Right kidney (tissue), 1 donor: ENCODE measurements at regions not wholly inside any gene's neighbourhood (a gene's known extent, or its start where the extent isn't known, plus 50 kb on each side); places are given as distances from the start of the nearest gene placed in this dataset.
"Not testable (repeated sequence)": the region's sequence is repeated elsewhere in the genome, so short reads cannot be mapped to it uniquely, and the experiment has no call there.

Experiments
- DNase-seq: peaks from one replicate; pipeline ENCODE4 v3.0.0-alpha.2; 2016

DNA sequence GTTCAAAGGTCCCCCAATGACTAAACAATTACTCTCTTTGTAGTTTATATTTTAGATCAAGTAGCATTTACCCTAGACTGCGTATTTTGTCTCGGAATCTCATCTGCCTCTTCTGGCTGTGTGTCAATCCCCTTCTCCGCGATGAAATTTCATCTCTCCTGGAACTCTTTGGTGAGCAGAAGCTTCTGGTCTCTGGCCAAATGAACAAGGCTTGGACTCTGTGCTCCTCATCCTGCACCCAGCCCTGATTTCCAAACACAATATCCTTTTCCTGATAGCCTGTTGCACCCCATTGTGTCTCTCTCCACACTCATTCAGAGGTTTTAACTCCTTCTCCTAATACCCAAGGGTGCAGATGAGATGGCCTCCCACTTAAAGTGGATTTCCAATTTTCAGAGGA is 609.4 kb upstream of the CDH5 start:
- DNase-seq, result no peak

DNA sequence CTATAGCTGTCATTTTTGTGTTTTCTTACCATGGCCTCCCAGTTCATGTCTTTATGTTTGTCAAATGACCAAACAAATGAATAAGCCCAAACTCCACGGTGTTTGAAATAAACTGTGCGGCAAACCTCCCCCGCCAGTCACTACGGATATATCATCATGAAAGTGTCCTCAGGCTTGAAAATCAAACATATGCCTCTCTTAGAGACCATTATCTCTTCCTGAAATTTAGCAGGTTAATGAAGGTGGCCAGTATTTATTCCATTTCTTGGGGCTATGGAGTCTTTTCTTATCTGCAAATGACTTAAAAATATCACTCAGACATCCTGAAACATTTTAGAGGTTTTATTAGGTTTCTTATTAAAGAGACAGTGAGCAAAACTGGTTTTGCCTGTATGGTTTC is 610.3 kb upstream of the CDH5 start:
- DNase-seq, result no peak

DNA sequence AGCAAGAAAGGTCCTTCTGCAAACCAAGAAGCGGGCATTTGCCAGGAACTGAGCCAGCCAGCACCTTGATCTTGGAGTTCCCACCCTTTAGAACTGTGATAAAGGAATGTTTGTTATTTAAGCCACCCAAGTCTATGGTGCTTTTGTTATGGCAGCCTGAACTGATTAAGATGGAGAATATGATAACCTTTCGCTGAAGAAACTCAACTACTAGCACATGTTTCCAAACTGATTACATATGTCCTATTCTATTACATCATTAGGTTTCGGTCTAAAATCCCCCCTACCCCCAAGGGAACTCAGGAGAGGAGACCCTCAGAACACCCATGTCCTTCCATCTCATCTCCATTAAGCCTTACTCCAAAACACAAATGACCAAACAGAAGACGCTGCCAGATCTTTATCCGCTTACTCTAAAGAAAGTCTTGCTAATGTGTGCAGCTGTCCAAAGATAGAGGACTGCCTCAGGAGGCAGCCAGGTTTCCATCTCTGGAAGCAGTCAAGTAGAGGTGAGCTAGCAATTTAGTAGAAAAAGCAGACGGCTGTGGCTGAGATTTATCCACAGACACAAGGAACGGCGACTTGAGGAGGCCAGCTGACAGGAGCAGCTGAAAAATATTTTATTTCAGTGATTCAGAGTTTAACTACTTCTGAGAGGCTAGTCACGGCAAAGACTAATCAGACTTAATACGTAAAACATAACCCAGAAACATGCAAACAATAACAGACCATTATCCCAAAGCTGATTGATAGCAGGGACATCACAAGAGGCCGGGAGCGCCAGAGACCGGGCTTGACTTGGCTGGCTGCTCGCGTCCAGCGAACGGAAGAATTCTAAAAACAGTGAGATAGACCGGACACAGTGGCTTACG is 611.4 kb upstream of the CDH5 start:
- no peak for DNase-seq

DNA sequence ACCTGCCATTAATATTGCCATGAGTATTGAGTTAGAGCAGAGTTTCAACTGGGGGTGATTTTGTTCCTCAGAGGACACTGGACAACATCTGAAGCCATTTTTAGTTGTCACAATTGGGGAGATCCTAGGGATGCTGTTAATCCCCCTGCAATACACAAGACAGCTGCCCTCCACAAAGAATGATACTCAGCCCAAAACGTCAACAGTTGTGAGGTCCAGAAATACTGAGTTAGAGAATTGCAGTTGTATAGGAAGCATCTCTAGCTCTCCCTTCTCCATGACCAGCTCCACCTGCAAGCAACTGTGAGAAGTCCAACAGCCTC is 614.0 kb upstream of the CDH5 start:
- DNase-seq, result no peak

DNA sequence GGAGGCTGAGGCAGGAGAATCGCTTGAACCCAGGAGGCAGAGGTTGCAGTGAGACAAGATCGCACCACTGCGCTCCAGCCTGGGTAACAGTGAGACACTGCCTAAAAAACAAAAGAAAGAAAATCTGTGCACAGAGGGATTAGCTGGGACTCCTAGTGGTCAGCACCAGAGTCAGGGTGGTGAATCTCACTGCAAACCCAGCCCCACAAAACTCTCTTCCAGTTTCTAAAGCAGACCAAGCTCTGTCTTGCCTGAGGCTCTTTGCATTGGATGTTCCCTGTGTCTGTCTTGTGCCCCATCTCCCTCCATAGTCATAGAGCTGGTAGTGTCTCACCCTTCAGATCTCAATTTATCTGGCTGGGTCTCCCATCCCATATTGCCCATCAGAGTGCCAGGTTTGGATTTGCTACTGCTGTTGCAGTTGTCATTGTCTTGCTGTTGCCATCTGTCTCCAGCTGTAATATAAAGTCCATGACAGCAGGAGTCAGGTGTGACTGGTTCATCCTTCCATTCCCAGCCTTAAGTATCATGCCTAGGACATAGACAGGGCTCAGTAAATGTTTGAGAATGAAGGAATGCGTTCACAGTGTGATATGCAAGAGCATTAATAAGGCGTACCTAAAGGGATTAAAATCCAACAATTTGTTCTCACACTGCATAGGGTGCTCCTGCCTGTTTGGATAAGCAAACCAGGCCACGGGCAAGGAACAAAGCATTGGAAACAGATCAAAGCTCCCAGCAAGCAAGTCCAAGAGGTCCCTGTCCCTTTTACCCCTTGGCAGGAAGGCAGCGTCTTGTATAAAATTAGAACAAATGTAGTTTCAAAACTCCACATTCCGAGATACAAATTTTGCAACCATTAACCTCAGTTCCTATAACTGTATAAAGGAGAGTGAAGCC is 614.6 kb upstream of the CDH5 start:
- no peak for DNase-seq

DNA sequence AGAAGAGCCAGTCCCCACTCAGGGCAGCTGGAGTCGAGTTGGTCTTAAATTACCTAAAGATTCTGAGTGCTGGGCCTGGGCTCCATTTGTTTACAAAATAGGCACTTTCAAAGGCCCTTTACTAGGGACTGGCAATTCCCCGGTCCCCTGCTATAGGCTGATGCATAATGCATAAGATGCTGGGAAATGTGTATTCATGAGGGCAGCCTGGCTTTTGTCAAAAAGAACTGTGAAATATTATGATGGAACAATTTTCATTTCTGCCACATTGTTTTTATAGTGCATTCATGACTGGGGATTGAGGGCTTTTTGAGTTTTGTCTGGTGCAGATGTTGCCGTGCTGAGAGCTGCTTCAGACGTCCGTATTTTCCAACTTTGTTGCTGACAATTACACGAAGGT is 617.0 kb upstream of the CDH5 start:
- DNase-seq, result no peak

DNA sequence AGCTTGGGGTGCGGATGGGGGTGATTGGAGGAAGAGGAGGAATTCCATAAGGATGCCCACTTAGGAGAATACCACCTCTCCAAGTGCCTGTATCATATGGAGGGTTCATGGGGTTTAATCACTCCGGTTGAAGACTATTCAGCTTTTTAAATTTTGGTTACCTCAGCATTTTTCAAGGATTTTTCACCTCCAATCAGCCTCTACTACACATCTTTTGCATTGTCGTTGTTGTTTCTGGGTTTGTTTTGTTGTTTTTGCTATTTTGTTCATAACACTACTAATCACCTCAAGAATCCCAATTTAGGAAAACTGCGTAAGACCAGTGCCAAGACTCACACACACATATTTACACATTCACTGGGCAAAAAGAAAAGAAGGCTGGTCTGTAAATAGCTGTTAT is 619.5 kb upstream of the CDH5 start:
- no peak for DNase-seq

DNA sequence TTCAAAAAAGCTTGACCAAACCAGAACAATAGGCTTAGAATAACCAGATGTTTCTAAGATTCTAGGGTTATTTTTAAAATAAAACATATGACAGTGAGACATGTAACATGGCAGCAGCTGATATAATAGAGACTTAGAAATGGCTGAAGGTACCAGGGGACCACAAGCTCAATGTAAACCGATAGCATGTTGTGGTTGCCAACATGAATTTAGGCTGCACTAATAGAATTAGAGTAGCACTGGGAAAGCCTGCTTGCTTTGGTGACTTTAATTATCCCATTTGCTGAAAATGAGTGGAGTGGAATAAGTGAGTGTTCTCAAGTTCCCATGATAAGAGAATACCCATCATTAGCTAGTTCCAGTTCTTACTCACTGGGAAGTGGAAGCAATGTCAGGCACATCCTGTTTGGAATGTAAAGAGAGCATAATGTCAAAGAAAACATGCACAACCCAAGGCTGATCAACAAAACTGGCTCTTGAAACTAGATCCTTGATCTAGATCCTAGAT is 621.2 kb upstream of the CDH5 start:
- no peak for DNase-seq

DNA sequence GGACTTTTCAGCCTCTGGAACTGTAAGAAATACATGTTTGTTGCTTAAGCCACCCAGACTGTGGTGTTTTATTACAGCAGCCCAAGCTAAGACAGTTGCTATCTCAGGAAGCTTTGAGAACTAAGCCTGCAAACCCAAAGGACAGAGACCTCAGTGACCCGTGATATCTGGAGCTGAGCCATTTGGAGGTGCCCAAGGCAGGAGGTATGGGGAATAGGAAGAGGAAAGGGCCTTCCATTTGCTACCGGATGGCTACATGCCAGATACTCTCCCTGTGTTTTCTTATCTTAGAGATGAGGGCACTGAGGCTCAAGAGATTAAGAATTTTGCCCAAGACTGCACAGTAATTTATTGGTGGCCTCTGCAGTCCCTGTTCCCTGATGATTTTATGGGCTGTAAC is 622.1 kb upstream of the CDH5 start:
- no peak for DNase-seq

DNA sequence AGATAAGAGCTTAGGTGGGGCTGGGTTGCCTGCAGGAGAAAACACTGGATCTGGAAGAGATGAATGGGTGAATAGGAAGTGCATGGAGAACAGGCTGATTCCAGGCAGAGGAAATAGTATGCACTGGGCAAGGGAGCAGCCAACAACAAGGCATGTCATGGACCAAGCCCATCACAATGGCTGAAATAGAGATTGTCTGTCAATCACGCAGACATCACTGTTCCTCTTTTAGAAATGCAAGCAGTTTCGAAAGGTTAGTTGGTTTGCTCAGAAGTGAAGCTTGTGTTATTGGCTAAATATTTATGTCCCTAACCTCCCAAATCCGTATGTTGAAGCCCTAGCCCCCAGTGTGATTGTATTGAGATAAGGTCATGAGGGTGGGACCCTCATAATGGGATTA is 621.7 kb upstream of the CDH11 start:
- DNase-seq, result no peak

DNA sequence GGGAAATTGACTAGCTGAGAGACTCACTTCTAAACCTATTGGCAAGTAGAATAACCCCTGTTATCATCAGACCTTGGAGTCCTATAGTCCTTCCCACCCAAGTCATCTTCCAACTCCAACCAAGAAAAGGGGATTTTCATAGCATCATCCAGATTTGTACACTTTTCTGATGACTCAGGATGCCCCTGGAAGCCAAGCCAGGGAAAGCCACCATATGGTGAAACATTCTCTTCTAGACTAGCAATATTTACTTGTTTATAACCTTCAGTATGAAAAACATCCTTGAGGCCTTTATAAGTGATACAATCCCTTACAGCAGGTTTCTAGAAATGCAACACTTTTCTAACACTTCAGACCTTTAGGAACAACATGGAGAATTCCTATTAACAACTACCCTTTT is 618.8 kb upstream of the CDH11 start:
- DNase-seq, result no peak

DNA sequence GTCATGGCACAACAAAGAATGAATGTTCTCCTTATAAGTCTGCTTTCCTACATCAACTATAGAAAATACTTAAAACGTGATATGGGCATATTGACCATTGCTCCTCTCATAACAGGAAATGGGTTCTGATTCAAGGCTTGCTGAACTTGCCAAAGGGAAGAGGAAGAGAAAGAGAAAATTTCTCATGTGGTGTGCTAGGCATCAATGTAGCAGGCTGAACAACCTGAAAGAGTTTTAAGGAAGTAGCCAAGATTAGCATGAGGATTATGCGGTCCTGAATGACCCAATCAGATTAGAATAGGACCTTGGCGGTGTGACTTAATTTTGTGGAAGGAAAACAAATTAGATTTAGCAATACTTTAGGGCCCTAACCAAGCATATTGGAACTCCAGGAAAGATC is 617.7 kb upstream of the CDH11 start:
- no peak for DNase-seq

DNA sequence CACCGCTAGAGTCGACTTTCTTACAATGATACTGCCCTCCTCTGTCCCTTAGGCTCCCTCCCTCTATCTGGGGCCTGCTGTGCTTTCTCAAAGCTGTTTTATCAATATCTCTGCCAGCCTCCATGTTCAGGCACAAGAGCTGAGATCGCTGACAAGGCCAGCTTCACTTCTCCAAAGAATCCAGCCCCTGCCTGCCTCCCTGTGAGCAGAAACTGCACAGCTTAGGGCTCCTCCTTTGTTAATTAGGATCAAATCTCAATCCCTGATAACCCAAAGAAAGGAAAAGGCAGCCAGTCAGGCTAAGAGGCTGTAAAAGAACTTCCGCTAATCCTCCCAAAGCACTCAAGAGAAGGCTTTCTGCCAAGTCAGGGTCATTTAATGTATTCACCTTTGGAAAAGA is 616.0 kb upstream of the CDH11 start:
- DNase-seq, result peak; percentile 24

DNA sequence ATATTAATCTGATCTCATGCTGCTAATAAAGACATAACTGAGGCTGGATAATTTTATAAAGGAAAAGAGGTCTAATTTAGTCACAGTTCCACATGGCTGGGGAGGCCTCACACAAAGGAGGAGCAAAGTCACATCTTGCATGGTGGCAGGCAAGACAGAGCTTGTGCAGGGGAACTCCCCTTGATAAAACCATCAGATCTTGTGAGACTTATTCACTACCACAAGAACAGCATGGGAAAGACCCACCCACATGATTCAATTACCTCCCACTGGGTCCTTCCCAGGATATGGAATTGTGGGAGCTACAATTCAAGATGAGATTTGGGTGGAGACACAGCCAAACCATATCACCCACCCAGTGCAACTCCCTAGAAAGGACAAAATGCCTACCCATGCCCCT is 613.8 kb upstream of the CDH11 start:
- DNase-seq, result not testable (repeated sequence)

DNA sequence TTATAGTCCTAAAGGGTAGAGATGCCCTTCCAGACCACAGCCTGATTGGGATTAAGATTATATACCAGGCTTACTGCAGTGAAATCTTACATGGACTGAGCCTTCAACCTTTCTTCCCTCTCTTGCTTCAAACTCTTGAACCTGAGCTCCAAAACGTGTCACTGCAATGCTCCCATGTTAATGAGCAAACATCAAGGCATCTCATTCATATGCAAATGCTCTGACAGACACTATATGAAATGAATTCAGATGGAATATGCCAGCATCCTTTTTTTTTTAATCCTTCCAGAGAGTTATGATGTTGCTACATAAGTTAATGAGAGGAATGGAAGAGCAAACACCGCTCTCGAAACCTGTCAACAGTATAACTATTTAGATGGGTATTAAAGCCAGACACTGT is 611.9 kb upstream of the CDH11 start:
- no peak for DNase-seq

DNA sequence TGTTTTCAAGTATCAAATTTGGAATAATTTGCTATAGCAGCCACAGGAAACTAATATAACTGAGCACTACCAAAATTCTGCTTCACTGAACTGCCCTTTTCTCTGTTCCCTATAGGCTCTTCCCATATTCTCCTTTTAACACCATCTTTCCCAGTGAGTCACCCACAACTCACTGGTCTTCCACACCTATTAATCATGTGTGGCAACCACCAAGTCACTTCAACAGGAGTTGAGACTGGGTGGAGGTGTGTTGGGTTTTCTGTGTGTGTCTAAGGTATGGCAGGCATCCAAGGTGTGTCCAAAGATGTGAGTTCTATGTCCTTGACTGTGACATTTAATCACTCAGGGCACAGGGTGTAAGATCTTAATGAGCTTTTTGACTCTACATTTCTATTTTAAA is 610.0 kb upstream of the CDH11 start:
- no peak for DNase-seq

DNA sequence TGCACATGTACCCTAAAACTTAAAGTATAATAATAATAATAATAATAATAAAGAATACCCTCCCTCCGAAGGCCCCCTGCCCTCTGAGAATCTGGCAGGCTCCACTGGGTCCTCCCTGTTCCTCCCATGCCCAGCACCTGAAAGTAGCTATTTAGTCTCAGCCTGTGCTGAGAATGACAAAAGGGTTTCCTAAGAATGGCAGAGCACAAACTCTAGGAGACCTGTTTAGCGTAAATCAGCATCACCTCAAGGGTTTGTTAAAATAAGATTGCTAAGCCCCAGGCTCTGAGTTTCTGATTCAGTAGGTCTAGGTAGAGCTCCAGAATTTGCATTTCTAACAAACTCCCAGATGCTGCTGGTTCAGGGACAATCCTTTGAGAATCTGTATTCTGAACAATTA is 606.8 kb upstream of the CDH11 start:
- DNase-seq, result no peak

DNA sequence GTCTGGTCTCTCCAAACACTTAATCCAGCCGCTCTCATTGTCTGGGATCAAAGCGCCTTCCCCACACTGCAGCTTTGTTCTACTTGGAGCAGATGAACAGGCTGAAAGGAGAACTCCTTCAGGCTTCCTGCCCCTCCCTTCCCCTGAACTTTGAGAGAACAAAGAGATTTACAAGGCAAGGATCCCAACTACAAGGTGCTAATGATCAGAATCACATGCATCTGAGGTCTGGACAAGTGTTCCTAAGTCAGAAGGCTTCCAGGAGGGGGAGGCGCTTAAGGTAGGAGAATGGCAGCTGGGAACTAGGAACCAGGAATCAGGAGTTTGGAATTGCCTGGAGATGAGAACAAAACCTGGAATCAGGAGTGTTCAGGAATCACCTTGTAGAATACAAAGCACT is 606.3 kb upstream of the CDH11 start:
- DNase-seq, result no peak

DNA sequence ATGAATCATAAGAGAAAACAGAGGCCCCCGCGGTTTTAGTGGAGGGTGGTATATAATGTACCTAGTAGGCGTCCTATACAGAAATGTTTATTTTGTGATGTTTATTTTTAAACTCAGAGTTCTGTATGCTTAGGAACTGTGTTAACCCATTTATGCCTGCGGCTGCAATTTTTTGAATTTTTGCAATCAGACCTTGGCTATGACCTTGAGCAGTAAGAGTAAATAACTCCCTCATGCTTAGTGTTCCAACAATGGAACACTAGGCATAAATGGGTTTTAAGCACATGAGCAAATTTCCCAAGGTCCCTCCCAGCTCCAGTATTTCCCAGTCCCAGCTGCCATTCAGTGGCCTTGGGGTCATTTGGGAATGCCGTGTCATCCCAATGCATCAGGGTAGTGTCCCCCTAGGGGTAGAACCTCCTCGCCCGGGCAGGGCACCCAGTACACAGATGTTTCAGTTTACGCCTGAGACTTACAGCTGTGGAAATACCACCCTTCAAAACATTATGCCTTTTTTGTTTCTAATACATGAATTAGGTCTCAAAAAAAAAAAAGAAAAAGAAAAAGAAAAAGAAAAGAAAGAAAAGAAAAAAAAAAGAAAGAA is 605.8 kb upstream of the CDH11 start:
- DNase-seq, result no peak

DNA sequence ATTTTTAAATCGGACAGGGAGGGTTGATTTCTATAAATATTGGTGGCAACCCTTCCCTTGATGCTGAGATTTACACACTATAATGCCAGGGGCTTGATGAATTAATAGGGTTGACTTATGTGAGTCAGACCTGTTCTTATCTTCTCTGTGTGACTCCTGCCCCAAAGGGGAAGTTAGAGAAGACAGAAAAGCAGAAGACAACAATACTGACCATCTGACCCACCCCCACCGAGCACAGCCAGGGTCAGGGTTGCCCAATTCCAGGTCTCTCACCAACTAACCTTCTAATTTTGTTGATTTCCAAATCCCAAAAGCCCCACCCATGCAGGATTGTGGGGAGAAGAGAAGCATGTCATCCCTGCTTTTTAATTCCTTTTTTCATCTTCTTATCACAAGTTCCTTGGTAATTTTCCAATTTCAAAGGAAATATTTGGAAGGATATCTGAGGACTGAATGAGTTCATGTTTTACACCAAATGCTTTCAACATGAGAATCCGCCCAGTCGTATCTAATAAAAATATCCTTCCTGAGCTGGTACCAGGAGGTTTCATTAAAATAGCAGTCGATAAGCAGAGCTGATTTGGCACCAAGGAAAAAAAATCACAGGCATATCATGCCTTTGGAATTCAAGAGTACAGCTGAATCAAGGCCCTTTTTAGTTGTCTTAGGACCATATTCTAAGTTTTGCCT is 603.4 kb upstream of the CDH11 start:
- no peak for DNase-seq

DNA sequence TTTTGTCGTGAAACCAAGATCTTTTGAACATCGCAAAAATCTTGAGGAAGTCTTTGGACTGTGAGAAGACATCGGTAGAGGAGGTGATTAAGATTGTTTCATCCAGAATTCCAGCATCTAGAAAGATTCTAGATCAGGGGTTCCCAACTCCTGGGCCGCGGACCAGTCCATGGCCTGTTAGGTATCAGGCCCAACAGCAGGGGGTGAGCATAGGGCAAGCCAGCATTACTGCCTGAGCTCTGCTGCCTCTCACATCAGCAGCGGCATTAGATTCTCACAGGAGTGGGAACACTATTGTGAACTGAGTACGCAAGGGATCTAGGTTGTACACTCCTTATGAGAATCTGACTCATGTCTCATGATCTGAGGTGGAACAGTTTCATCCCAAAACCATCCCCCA is 600.6 kb upstream of the CDH11 start:
- DNase-seq, result no peak

DNA sequence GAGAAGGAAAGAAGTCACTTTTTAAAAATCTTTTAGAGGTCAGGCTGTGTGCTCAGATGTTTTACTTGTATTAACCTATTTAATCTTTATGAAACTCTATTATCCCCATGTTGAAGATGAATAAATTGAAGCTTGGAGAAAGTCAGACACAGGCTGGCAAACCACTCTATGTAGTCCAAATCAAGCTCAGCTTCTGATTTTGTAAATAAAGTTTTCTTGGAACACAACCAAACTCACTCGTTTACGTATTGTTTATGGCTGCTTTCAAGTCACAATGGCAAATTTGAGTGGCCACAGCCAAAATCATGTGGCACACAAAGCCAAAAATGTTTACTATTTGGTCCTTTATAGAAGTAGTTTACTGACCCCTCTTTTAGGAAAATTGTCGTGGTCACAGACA is 596.0 kb upstream of the CDH11 start:
- no peak for DNase-seq
